ENCODE measurements at regions not wholly inside any gene's neighbourhood (a gene's known extent, or its start where the extent isn't known, plus 50 kb on each side); places are given as distances from the start of the nearest gene placed in this dataset.

DNA sequence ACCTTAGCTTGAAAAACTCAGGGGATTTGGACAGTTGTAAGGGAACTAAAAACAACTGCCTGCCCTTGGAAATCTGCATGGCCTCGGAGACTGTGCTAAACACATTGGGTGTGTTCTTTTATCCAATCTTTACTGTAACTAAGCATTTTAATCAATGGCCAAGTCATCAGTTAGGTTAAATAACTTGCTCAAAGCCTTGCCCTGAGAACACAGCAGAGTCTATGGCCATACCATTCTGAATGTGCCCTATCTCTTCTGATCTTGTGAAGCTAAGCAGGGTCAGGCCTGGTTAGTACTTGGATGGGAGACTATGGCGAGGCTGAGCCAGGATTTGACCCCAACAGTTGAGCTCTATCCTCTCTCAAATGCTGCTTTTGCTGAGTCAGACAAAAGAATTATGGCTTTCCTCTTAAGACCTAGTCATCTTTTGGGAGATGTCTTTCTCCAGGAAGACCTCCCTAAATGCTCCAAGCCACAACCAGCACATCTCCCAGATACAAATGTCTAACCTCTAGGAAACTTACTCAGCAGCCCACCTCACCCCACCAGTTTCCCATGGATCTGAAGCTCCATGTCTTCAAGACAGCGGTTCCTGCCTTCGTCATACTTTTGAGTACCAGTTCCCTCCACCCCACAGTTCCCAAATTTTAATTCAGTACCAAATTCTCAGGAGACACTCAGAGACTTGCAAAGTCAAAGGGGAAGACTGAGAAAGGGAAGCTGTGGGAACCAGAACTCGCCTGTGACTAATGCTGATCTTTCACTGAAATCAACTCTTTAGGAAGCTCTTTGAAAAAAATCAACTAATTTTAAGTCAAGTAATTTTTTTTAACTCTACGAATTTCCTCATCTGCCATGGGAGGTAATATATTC is 336.1 kb downstream of the MAF start:
- intact Hi-C loops (cut with DNase I) = no loop called here
- TF ChIP-seq, protein P1, sequence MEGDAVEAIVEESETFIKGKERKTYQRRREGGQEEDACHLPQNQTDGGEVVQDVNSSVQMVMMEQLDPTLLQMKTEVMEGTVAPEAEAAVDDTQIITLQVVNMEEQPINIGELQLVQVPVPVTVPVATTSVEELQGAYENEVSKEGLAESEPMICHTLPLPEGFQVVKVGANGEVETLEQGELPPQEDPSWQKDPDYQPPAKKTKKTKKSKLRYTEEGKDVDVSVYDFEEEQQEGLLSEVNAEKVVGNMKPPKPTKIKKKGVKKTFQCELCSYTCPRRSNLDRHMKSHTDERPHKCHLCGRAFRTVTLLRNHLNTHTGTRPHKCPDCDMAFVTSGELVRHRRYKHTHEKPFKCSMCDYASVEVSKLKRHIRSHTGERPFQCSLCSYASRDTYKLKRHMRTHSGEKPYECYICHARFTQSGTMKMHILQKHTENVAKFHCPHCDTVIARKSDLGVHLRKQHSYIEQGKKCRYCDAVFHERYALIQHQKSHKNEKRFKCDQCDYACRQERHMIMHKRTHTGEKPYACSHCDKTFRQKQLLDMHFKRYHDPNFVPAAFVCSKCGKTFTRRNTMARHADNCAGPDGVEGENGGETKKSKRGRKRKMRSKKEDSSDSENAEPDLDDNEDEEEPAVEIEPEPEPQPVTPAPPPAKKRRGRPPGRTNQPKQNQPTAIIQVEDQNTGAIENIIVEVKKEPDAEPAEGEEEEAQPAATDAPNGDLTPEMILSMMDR (IDR thresholded peaks at IDR 0.05) = no peak
- no peak for TF ChIP-seq POLR2A (IDR thresholded peaks at IDR 0.05)

DNA sequence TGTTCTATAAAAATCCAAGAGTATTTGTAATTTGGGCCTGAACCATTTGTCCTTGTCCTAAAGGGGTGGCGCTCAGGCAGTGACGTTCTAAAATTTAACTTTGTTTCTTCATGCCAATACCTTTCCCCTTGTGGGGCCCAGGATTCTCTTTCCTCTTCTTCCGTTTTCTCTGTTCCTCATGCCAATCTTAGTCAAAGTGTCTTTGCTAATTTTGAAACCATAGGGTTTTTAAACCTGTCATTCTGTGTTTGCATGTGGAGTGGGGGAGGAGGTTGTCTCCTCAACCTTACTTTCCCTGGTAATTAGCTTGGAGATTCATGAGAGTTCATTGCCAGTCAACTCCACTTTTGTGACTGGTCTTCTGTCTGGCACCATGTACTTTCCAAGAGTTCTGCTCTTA is 337.1 kb downstream of the MAF start:
- no peaks in the 10 kb centered on the region for H3K4me1 ChIP-seq (replicated peaks in 1 of 2)

More for the DNA sequence above, 336.1 kb downstream of the MAF start:
- WGBS, 4 donors = 71 to 75% (median 74%) methylated on average over 6 of the region's 6 CpGs
- no peak for DNase-seq
- Histone ChIP-seq H3K4me1 (replicated peaks in 1 of 2) (no peaks in the 10 kb centered on the region), H3K36me3 (replicated peaks in 1 of 2) (no peaks in the 10 kb centered on the region), H3K9me3 (replicated peaks in 1 of 3) (no peaks in the 10 kb centered on the region), H3K27ac (peak overlapping the region in 1 of 5 donors; percentile 17), H3K4me3 (no peak overlapping the region), H3K27me3 (no peaks in the 10 kb centered on the region)

More for the DNA sequence above, 337.1 kb downstream of the MAF start:
- Histone ChIP-seq H3K27me3 (no peaks in the 10 kb centered on the region), H3K4me3 (no peak overlapping the region), H3K9me3 (replicated peaks in 1 of 3) (no peaks in the 10 kb centered on the region), H3K27ac (no peak overlapping the region), H3K36me3 (replicated peaks in 1 of 2) (no peaks in the 10 kb centered on the region)
- intact Hi-C loops (cut with DNase I) = no loop called here
- DNase-seq = no peak
- TF ChIP-seq POLR2A (IDR thresholded peaks at IDR 0.05) = no peak
- TF ChIP-seq, protein P1 (IDR thresholded peaks at IDR 0.05) = no peak
- 69 to 74% (median 71%) methylated on average over 3 of the region's 3 CpGs for WGBS, 4 donors

Small RNAs in the stretch of these regions (small RNA-seq; reads per million reads assigned to genes)
- 0 reads per million in 2 donors for gene RNA5SP431

Measured in adrenal gland (tissue), 9 donors.